T-helper 1 cell treated with Interleukin-12 subunit alpha and Interleukin-12 subunit beta and Interleukin-4 antibody, amounts not matched to agents 30 ng/mL and 1 ng/mL, for 36 hours (primary cell): ENCODE measurements at regions not wholly inside any gene's neighbourhood (a gene's known extent, or its start where the extent isn't known, plus 50 kb on each side); places are given as distances from the start of the nearest gene placed in this dataset.

Experiments
- intact Hi-C: fragments of 100-400 bp; cut with micrococcal nuclease; formaldehyde crosslinking; loops from one replicate; pipeline ENCODE4 v1.15.1; 2024

DNA sequence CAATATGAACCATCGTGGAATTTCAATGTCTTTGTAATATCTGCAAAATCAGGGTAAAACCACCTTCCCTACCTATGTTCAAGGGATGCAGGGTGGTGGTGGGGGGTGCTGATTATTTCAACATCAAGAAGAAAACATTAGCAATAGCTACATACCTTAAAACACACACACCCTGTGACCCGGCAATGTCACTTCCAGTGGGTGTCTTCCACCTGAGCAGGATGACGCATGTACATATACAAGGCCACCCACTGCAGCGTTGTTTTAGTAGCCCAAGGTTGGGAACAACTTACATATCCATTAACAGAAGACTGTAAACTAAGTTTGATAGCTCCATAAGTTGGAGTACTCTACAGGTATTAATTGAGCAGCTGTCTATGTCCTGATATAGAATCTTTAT lies 62.6 kb upstream of the SIRPG start:
- intact Hi-C loops: no loop called here

- intact Hi-C loops: no loop called here
These were observed 61.2 kb upstream of the SIRPG start for GRCh38 chr20:1718604-1719384.

DNA sequence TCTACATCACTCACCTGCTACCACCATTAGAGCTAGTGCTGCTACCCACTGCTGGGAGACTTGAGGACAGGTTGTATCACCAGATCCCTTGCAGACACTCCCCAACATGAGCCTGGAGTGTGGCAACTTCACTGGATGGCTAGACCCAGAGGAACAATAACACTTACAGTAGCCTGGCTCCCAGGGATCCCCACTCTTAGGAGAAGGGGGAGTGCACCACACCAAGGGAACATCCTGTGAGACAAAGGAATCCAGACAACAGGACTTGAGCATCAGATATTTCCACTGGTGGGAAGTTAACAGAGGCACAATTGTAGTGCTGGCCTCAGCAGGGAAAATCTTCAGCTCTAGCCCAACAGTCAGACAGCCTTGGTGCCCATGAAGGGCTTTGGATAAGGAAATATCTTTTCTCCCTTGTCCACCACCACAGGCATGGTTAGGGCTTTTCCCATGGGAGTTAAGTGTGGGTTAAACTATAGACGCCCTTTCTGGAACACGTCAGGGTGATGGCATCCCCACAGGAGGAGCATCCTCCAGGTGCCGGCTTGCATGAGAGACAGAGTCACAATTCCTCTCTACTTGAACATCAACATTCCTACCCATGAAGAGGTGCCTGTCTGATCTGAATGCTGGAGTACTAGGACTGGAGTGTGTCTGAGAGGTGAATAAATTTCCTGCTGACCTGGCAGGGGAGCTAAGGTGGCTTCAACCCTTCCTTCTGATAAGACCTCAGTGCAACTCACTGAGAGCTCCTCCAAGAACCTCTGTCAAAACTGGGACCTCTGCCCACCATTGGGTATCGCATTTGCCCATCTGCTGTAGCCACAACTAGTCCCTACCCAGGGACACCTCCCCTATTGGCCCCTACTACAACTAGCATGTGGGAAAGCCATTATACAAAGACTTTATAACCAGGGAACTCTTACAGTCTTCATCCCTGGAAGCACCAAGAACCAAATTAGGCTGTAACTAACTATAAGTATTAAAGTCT lies 55.4 kb upstream of the SIRPG start:
- intact Hi-C loops: no loop called here

DNA sequence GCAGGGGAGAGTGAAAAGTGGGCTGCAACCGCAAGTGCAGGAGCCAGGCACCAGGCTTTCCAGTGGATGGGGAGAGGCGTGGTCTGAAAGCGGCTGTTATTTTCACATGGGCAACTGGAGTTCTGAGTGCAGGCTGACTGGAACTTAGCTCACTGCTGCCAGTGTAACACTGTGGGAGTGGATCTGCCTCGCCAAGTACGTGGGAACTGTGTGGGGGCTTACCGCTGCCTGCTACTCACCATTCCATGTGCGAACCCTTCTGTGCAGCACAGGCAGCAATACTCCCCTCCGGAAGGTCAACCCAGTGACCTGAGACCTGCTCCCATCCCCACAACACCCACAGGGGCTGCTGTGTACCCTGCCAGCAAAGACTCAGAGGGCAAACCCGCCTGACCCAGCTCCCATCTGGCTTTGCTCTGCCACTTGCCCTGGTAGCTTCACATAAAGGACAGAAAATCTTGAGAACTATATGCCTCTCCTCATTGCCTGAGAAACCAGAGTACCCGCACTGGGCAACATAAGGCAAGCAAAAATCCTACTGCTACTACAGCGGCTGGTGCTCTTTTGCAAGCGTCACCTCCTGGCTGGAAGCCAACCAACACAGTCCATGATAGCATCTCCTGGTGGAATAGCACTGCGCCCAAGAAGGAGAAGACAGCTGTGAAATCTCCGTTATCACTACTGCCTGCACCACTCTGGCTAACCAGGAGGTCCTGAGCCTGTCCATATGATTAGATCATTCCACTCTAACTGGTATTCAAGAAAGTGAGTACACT lies 54.4 kb upstream of the SIRPG start:
- intact Hi-C loops: no loop called here

DNA sequence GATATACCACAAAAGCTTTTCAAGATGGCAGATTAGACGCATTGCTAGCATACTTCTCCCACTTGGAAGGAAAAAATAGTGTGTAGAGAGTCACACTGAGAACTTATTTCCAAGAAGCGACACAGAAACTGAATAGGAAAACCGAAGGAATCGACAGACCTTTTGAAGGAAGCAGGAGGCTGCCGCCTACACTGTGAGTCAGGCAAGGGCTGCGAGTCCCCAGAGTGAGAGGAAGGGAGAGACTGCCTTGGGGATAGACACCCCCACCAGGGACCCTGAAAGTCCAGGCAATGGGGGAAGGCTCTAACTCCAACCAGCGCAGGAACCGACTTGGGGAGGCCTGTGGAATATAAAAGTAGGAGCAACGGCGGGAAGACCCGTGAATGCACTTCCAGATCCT lies 53.7 kb upstream of the SIRPG start:
- intact Hi-C loops: no loop called here

- intact Hi-C loops: no loop called here
These were observed 52.9 kb upstream of the SIRPG start for GRCh38 chr20:1710484-1710883.

DNA sequence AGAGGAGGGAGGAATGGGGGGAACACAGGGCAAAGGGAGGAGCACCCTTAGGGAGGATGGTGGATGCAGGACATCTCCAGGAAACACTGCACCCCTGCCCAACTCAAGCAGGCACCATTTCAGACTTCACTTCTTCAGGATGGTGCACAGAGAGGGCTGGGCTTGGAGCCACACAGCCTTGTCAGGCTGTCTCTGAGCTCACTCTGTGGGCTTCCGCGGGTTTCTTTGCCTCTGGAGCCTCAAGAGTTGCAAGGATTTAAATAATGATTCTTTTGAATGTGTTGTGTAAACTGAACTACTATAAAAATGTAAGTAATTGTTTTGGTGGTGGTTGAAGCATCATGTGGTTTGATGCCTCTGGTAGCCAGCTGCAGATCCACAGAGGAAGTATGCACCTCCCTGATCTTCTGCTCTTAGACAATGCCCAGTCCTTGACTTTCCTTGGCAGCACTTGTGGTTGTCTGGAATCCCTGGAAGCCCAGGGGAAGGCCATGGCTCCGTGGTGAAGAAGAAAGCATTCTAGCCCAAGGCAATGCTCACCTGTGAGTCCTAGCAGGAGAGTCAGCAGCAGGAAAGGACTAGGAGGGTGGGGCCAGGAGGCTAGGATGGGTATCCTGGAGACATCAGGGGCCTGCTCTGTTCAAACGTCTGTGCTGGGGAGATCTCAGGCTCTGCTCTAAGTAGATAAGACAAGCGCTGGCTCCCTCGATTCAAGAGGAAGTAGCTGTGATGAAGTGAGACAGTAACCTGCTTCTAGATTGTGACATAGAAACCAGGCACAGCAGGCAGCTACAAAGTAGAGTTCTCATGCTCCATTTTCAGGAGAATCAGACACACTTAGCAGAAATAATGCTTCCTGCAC lies 50.2 kb upstream of the SIRPG start:
- intact Hi-C loops: no loop called here
